HG03159 (cell line): ENCODE measurements at regions not wholly inside any gene's neighbourhood (a gene's known extent, or its start where the extent isn't known, plus 50 kb on each side); places are given as distances from the start of the nearest gene placed in this dataset.
"Not testable (repeated sequence)": the region's sequence is repeated elsewhere in the genome, so short reads cannot be mapped to it uniquely, and the experiment has no call there.

ENCODE experiments used
- ATAC-seq: cut with Tn5 transposase; IDR thresholded peaks from one replicate; pipeline ENCODE4 v1.9.1; 2021; ENCODE audit warnings: mild to moderate bottlenecking, moderate library complexity; ENCODE audit not compliant: unreplicated experiment

GRCh38 chr3:139267300-139268246 is 76.2 kb upstream of the MRPS22 start:
- no peak for ATAC-seq

GRCh38 chr3:139269984-139270383 is 73.8 kb upstream of the MRPS22 start:
- no peak for ATAC-seq

GRCh38 chr3:139270652-139271051 is 73.2 kb upstream of the MRPS22 start:
- ATAC-seq, result not testable (repeated sequence)

GRCh38 chr3:139280027-139280671 is 63.7 kb upstream of the MRPS22 start:
- ATAC-seq, result no peak

GRCh38 chr3:139281096-139281495 is 62.7 kb upstream of the MRPS22 start:
- ATAC-seq, result no peak

DNA sequence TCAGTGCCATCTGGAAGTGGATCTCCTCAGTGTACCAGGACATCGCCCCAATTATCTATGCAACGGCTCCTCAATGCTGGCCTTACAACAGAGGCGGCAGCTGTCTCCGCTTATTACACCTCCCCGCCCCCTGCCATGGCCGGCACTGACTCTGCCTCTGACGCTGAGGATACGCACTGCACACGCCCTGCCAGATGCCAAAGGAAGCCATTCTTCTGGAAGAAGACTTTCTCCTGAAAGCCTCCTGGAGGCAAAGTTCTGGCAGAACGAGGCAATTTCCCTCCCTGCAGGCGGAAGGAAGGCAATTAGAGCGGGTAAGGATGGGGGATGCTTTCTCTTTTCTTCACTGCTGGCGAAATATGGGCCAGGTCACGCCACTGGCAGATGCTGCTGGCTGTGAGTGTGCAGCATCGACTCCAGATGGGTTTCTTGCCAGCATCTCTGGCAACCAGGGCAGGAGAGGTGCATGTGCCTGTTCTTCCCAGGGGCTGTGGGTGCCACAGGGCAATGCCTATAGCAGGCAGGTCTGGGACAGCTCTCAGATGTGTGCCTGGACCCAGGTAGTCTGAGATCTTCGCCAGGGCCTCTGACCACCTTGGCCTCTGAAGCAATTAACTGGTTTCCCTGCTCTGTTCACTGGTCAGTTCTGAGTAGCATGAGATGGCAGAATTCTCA is 62.2 kb upstream of the MRPS22 start:
- ATAC-seq, result no peak

- no peak for ATAC-seq
Observed at GRCh38 chr3:139283301-139283700, 60.5 kb upstream of the MRPS22 start.

DNA sequence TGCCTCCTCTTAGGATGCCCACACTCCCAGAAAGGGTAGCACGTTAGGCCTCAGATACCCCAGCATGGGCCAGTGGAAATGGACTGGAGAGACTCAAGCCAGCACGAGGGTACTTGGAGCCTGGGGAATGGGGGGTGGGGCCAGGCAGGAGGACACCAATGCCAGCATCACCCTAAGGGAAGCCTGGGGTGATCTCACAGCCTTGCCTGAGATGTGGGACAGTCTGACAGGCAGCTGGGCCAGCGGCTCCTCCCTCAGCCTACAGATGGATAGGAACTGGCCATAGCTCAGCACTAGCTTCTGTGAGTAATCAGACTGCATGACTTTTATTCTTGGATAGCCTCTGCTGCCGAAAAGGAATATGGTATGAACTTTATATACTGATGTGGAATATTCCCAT is 59.6 kb upstream of the MRPS22 start:
- ATAC-seq, result no peak

GRCh38 chr3:139285691-139286090 is 58.1 kb upstream of the MRPS22 start:
- no peak for ATAC-seq

DNA sequence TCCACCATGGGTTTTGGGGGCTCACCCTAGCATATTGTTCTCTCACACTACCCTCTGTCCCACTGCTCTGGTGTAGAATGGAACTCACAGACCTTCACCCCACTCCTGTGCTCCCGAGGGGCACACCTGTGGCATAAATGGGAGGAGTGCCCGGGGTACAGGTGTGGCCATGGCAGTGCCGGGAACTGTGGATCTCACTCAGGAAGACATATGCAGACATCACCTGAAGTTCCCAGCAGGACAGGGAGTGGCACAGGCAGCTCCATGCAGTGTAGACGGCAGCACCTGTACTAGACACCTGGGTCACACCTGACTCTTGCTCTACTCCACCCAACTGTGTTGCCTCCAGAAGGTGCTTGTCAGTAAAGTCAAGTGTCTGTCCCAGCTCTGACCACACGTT is 57.6 kb upstream of the MRPS22 start:
- no peak for ATAC-seq

DNA sequence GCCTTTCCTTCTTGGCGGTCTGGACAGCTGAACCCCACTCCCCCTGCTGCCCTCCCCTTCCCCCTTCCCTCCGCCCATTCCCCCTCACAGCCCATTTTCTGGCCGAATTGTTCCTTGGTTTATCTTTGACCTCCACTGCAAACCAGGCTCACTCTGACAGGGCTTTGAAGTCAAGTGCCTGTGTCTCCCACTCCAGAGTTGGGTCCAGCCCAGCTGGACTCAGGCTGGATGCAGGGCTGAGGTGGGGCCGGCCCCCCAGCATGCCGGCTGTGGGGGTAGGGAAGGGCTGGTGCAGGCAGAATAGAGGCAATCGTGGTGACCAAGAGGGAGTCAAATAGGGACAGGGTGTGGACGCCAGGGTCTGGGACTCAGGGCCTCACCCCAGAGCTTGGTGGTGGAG is 57.0 kb upstream of the MRPS22 start:
- no peak for ATAC-seq

- ATAC-seq, result no peak
Observed at GRCh38 chr3:139287557-139287956, 56.3 kb upstream of the MRPS22 start.

DNA sequence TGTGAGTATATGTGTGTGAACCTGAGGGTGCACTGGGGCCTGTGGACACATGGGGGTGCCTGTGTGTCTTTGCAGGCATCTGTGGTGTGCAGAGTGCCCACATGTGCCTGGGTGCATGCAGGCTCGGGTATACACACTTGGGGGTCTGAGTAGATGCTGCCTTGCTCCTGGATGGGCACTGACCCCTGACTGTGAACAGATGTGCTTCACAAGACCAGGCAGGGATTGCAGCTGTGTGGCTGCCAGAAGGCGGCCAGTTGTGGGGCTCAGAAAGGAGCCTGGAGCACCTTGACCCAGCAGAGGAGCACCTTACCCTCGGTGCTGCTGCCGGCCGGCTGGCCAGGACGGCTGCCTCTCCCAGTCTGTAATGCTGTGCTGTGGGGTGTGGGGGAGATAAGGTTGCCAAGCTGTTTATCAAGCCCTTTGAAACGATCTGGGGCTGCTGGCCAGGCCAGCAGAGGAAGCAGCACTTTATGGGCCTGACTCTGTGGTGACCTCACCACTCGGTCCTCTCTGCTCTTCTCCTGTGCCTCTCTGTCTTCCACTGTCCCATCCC is 55.5 kb upstream of the MRPS22 start:
- no peak for ATAC-seq

DNA sequence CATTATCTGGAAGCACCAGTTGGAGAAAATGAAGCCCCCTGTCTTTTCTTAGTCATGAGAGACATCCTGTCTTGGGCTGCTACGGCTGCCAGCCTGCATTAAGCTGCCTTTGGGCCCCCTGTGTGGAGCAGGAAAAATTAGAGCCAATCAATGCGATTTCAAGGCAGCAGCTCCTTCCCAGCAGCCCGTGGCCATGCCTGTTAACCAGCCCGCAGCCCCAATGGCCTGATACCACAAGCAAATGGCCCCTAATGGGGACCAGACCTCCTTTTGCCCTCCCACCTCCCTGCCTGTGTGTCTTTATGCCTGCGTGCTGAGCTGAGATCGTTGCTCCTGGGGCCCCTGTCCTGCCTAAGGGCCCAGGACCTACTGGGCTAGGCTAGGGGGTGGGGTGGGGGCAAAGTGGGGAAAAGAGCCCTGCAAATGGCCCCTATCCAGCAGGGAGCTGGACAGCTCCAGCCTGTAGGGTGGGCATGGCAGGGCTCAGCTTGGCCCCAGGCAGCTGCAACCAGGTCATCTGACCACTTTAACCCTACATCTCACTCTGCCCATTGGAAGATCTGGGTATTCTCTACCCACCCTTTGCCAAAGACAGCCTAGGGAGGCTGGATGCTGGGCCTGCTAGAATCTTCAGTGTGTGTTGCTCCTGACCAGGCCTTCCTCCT is 53.8 kb upstream of the MRPS22 start:
- ATAC-seq, result no peak

GRCh38 chr3:139291276-139292051 is 52.4 kb upstream of the MRPS22 start:
- ATAC-seq, result no peak

DNA sequence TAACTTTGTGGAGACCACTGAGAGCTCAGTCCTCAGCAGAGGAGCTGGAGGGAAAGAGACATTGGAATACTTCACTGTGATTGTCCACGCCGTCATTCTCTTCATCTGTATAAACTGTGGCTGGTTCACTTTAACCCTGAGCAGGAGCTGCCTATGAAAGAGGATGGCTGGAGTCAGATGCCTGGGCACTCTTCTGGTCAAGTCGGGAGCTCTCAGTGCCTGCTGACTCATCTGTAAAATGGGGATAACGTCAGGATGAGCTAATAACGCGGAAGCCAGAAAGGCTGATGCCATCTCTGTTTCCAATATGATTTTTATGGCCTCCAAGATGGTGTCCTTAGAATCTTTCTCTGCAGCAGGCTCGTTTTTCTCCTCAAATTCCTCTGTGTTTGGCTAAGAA is 51.6 kb upstream of the MRPS22 start:
- no peak for ATAC-seq

DNA sequence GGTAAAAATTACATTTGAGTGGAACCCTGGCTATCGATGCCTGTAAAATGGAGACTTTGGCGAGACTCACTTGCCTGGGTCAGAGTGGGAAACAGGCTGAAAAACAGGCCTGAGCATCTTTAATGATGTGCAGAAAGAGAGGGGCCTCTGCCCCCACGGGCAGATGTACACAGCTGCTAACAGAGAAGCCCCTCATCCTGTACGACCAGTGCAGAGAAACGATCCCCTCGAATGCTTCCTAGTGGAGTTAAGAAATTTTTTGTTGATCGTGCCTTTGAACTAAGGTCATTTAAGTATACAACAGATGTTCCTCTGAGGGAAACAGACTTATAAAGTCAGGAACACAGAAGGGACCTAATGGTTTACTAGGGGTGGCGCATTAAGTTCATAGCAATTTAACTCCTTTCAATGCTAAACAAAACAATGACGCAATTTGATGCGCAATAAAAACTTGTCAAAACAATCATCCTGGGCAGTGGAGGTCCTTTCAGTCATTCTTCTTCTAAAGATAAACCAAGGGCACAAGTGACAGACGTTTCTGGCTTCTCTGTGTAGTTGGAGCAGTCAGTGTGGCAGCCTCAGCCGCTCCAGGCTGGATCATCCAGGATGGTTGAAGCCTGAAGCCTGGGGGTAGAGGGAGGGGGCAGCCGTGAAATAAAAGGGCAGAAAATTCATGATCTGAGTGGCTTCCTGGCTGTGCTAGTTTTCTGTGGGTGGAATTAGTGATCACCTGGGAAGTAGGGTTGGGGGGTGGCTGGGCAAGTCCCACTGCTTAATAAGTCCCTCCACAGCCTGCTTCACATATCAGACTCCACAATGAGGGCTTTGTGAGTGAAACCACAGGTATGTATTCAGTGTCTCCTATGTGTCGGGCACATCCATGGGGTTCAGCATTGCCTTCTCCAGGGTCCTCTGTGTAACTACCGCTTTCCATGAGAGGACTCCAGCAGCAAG is 50.8 kb upstream of the MRPS22 start:
- no peak for ATAC-seq

GRCh38 chr3:139293665-139294023 is 50.2 kb upstream of the MRPS22 start:
- ATAC-seq, result no peak
